MCF 10A (cell line): ENCODE measurements at regions not wholly inside any gene's neighbourhood (a gene's known extent, or its start where the extent isn't known, plus 50 kb on each side); places are given as distances from the start of the nearest gene placed in this dataset.
"Not testable (repeated sequence)": the region's sequence is repeated elsewhere in the genome, so short reads cannot be mapped to it uniquely, and the experiment has no call there.

Experiments
- BruUV-seq: library from RNA; stranded (reverse); fragments of 400-500 nt; replicated peaks from 2 replicates; lab custom pipeline; 2021; lab: Mats Ljungman, UMichigan
- CTCF ChIA-PET: fragments of 300-600 bp; sonication (Branson Sonifier 250); formaldehyde crosslinking; extraction: SDS; loops from one replicate; lab custom pipeline; 2021; ENCODE audit warnings: antibody characterized with exemption, inconsistent platforms; lab: Yijun Ruan, JAX
- POLR2A ChIA-PET: fragments of 300-600, 350-650 bp; sonication (Branson Sonifier 250); formaldehyde crosslinking; extraction: SDS; loops from one replicate; lab custom pipeline; 2020; ENCODE audit warnings: antibody characterized with exemption, inconsistent platforms; lab: Yijun Ruan, JAX
- DNase-seq: peaks from one replicate; pipeline ENCODE4 v3.0.0-alpha.2; 2018; ENCODE audit not compliant: unreplicated experiment
- H3K27ac Mint-ChIP-seq: one replicate; pipeline ENCODE4 v1.8.0; 2022; ENCODE audit warnings: mild to moderate bottlenecking, low read depth, mixed read lengths; ENCODE audit not compliant: unreplicated experiment
- H3K27me3 Mint-ChIP-seq: one replicate; pipeline ENCODE4 v1.8.0; 2022; ENCODE audit warnings: mixed read lengths; ENCODE audit not compliant: insufficient read depth, unreplicated experiment
- H3K36me3 Mint-ChIP-seq: one replicate; pipeline ENCODE4 v1.8.0; 2022; ENCODE audit warnings: mild to moderate bottlenecking, moderate library complexity, mixed read lengths; ENCODE audit not compliant: insufficient read depth, unreplicated experiment
- H3K4me1 Mint-ChIP-seq: one replicate; pipeline ENCODE4 v1.8.0; 2022; ENCODE audit warnings: mixed read lengths; ENCODE audit not compliant: insufficient read depth, unreplicated experiment
- H3K4me3 Mint-ChIP-seq: one replicate; pipeline ENCODE4 v1.8.0; 2022; ENCODE audit warnings: mild to moderate bottlenecking, moderate library complexity, mixed read lengths; ENCODE audit not compliant: unreplicated experiment
- H3K9me3 Mint-ChIP-seq: one replicate; pipeline ENCODE4 v1.8.0; 2022; ENCODE audit warnings: mixed read lengths; ENCODE audit not compliant: unreplicated experiment
- CTCF ChIP-seq: fragments of 200-600 bp; IDR thresholded peaks from one replicate; pipeline ENCODE4 v1.8.0; 2022; ENCODE audit warnings: antibody characterized with exemption, mild to moderate bottlenecking; ENCODE audit not compliant: unreplicated experiment
- intact Hi-C: fragments of 100-400 bp; cut with micrococcal nuclease; formaldehyde crosslinking; loops from 2 replicates; pipeline ENCODE4 v1.14.1; 2022

GRCh38 chr6:98395610-98396166, 438.7 kb upstream of the POU3F2 start:
- peaks cover 7% of the 10 kb centered on the region for H3K9me3 Mint-ChIP-seq
- no peak for DNase-seq
- no peaks in the 10 kb centered on the region for H3K4me1 Mint-ChIP-seq
- CTCF ChIA-PET, result no interaction called here
- H3K27me3 Mint-ChIP-seq, result no peaks in the 10 kb centered on the region
- no peak overlapping the region for H3K27ac Mint-ChIP-seq
- POLR2A ChIA-PET, result no interaction called here
- intact Hi-C loops, result no loop called here
- TF ChIP-seq CTCF, result no peak
- no peaks in the 10 kb centered on the region for H3K36me3 Mint-ChIP-seq
- no peak overlapping the region for H3K4me3 Mint-ChIP-seq
- no TSS peak for BruUV-seq

DNA sequence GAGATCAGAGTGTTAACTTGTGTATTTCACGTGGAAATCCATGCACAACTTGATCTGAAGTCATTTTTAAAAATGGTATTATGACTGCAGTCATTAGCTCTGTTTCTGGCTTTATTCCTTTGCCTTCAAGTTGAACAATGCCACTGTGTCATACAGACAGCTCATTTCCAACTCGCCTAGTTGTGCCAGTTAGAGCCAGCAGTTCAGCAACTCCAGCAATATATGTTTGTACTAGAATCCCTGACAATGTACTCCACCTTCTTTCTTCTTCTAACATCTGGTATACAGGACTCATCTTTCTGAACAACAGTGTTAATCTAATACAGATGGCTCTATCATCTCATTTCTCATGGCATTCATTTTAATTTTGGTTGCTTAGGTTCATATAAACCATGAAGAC, 418.3 kb upstream of the POU3F2 start:
- Mint-ChIP-seq H3K27me3 (no peaks in the 10 kb centered on the region), H3K4me1 (no peaks in the 10 kb centered on the region), H3K9me3 (peaks cover 27% of the 10 kb centered on the region), H3K36me3 (no peaks in the 10 kb centered on the region), H3K27ac (no peak overlapping the region), H3K4me3 (no peak overlapping the region)
- no TSS peak for BruUV-seq
- intact Hi-C loops, result no loop called here
- CTCF ChIA-PET, result no interaction called here
- TF ChIP-seq CTCF, result no peak
- POLR2A ChIA-PET, result no interaction called here
- no peak for DNase-seq

GRCh38 chr6:98416497-98417158, 417.7 kb upstream of the POU3F2 start:
- H3K27ac Mint-ChIP-seq, H3K27me3 Mint-ChIP-seq, BruUV-seq, POLR2A ChIA-PET, intact Hi-C loops, CTCF ChIA-PET, H3K4me1 Mint-ChIP-seq, DNase-seq, H3K36me3 Mint-ChIP-seq, H3K4me3 Mint-ChIP-seq: not testable (repeated sequence)
- H3K9me3 Mint-ChIP-seq, result peaks cover 21% of the 10 kb centered on the region

- BruUV-seq, result no TSS peak
- no peaks in the 10 kb centered on the region for H3K4me1 Mint-ChIP-seq
- no peaks in the 10 kb centered on the region for H3K36me3 Mint-ChIP-seq
- no peak overlapping the region for H3K4me3 Mint-ChIP-seq
- intact Hi-C loops, result no loop called here
- CTCF ChIA-PET, result interaction anchor here (0.6 to 1.3 kb wide), 2 partner anchors 9 to 808 kb away, joined by 3 to 4 read pairs; no protein-coding TSS in a partner anchor
- H3K9me3 Mint-ChIP-seq, result peaks cover 10% of the 10 kb centered on the region
- no peak for DNase-seq
- TF ChIP-seq CTCF, result no peak
- H3K27me3 Mint-ChIP-seq, result no peaks in the 10 kb centered on the region
- POLR2A ChIA-PET, result no interaction called here
- no peak overlapping the region for H3K27ac Mint-ChIP-seq
Observed at GRCh38 chr6:98433325-98434056, 400.9 kb upstream of the POU3F2 start.
